Left ventricle myocardium inferior (tissue), 1 donor: ENCODE measurements at regions not wholly inside any gene's neighbourhood (a gene's known extent, or its start where the extent isn't known, plus 50 kb on each side); places are given as distances from the start of the nearest gene placed in this dataset.

Experiments used
- DNase-seq: peaks from one replicate; pipeline ENCODE4 v3.0.0-alpha.2; 2020
- H3K27ac ChIP-seq: fragments of 200-600 bp; replicated peaks from 2 replicates; pipeline ENCODE4 v1.8.0; 2021
- H3K27me3 ChIP-seq: fragments of 200-600 bp; 2 replicates; pipeline ENCODE4 v1.8.0; 2021; ENCODE audit warnings: low read depth
- H3K36me3 ChIP-seq: fragments of 200-600 bp; 2 replicates; pipeline ENCODE4 v1.8.0; 2021
- H3K4me1 ChIP-seq: fragments of 200-600 bp; 2 replicates; pipeline ENCODE4 v1.8.0; 2021
- H3K4me3 ChIP-seq: fragments of 200-600 bp; 2 replicates; pipeline ENCODE4 v1.8.0; 2021; ENCODE audit warnings: mild to moderate bottlenecking, moderate library complexity
- H3K9me3 ChIP-seq: fragments of 200-600 bp; replicated peaks from 2 replicates; pipeline ENCODE4 v1.8.0; 2021
- intact Hi-C: fragments of 100-400 bp; cut with micrococcal nuclease; formaldehyde crosslinking; loops from one replicate; pipeline ENCODE4 v1.11.0; 2022
- TF ChIP-seq, protein P1 (sequence below): fragments of 200-600 bp; IDR thresholded peaks from 2 replicates; pipeline ENCODE4 v1.8.0; 2021; ENCODE audit warnings: antibody characterized with exemption, mild to moderate bottlenecking, borderline replicate concordance
- donor health status: DM: no; HTN: yes; CAD: no; lungs with severe emphysema.

DNA sequence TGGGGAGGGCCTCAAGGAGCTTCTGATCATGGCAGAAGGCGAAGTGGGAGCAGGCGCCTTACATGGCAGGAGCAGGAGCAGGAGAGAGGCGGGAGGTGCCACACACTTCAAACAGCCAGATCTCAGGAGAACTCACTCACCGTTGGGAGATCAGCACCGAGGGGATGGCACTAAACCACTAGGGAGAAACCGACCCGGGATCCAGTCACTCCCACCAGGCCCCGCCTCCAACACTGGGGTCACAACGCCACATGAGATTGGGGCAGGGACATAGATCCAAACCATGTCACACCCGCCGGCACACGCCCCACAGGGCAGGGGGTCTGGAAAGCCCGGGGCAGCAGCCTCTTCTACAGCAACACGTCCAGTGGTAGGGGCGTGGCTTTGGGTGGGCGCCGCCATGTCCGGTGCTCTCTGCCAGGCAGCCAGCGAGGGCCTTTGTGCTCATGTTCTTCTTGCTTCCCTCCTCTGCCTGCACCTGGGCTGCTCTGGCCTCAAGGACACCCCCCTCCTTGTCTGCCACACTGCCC is 233.8 kb upstream of the SHH start:
- no peak for DNase-seq
- intact Hi-C loops, result no loop called here
- Histone ChIP-seq H3K4me3 (no peak overlapping the region), H3K36me3 (no peaks in the 10 kb centered on the region), H3K9me3 (peaks cover 14% of the 10 kb centered on the region), H3K27ac (no peak overlapping the region), H3K4me1 (no peaks in the 10 kb centered on the region), H3K27me3 (peaks cover 29% of the 10 kb centered on the region)
- TF ChIP-seq, protein P1, sequence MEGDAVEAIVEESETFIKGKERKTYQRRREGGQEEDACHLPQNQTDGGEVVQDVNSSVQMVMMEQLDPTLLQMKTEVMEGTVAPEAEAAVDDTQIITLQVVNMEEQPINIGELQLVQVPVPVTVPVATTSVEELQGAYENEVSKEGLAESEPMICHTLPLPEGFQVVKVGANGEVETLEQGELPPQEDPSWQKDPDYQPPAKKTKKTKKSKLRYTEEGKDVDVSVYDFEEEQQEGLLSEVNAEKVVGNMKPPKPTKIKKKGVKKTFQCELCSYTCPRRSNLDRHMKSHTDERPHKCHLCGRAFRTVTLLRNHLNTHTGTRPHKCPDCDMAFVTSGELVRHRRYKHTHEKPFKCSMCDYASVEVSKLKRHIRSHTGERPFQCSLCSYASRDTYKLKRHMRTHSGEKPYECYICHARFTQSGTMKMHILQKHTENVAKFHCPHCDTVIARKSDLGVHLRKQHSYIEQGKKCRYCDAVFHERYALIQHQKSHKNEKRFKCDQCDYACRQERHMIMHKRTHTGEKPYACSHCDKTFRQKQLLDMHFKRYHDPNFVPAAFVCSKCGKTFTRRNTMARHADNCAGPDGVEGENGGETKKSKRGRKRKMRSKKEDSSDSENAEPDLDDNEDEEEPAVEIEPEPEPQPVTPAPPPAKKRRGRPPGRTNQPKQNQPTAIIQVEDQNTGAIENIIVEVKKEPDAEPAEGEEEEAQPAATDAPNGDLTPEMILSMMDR, result no peak

DNA sequence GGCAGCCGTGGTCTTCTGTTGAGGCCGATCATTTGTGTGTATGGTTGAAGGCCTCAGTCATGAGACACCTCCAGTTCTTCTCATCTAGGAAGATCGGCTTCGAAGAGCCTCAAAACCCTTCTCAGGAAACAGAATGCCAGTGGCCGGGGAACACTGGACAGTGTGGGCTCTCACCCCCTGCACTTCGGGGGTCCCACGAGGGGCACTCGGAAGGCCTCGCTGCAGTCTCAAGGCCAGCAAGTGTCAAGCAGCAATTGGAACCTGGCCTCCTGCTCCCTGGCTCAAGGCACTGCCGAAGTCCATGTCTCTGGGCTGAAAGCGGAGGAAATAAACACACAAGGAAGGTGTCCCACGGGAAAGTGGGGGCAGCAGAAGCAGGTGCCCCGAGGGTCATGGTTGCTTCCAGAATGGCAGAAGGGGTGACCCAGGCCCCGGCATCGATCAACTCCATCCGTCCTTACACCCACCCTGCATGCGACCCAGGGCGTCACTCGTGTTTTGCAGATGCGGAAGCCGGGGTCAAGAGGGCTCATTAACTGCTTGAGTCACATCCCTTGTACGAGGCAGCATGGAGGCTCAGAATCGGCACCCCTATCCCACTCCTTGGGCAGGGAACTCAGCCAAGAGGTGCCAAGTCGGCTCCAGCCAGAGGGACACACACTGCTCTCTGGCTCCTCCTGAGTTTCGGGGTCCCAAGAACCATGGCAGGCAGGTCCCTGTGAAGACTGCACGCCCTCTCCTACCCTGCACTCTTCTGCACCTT is 231.3 kb upstream of the SHH start:
- Histone ChIP-seq H3K27ac (no peak overlapping the region), H3K9me3 (peaks cover 14% of the 10 kb centered on the region), H3K27me3 (peaks cover 53% of the 10 kb centered on the region), H3K4me3 (no peak overlapping the region), H3K36me3 (no peaks in the 10 kb centered on the region), H3K4me1 (no peaks in the 10 kb centered on the region)
- no peak for DNase-seq
- intact Hi-C loops, result no loop called here
- TF ChIP-seq, protein P1, result no peak

DNA sequence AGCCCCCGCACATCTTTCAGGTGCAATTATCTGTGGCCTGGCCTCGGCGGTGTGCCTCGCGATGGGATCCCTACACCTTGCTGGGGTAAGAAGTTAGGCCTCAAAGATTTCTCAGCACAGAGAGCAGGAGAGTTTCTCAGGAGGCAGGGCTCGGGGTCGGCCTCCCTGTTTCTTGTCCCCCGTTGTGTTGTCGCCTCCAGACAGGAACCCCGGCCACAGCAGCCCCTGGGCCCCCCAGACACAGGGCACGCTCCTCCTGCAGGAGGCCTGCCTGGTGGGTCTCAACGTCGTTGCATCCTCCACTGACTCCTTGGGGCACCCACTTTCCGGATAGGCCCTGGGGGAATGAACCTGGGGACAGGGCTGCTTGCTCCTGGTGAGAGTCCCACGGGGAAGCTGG is 229.1 kb upstream of the SHH start:
- intact Hi-C loops, result no loop called here
- H3K27ac ChIP-seq, result no peak overlapping the region
- no peak for DNase-seq
- TF ChIP-seq, protein P1, result no peak
- no peaks in the 10 kb centered on the region for H3K4me1 ChIP-seq
- peaks cover 75% of the 10 kb centered on the region for H3K27me3 ChIP-seq
- no peaks in the 10 kb centered on the region for H3K36me3 ChIP-seq
- H3K9me3 ChIP-seq, result no peaks in the 10 kb centered on the region
- H3K4me3 ChIP-seq, result no peak overlapping the region

DNA sequence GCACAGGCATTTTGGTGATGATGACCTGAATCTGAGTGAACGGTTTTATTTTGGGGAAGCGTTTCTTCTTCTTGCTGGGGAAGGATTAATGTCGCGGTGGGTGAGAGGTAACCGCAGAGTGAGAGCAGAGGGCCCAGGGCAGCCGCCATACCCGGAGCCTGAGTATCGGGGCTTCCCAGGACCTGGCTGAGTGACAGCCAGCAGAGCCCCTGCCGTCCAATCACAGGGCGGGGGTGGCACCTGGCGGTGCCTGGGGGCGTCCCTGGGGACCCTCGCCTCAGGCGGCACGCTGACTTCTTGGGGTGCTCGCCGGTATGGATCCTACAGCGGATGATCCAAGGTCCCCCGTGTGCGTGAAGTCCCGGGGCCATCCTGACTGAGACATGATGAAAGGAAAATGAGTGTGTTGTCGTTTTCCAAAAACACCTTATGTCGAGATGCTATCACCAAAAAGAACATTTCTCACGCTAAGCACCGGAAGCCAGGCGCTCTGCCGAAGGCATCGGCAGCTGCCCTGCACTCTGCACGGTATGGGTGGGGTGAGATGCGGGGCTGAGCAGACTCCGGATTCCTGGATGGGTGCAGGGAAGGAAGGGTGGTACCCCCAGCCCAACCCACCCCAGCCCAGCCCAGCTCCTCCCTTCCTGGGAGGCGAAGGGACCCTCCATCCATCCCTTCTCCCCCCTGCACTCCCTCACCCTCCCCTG is 227.9 kb upstream of the SHH start:
- TF ChIP-seq, protein P1, result no peak
- Histone ChIP-seq H3K36me3 (no peaks in the 10 kb centered on the region), H3K27ac (no peak overlapping the region), H3K27me3 (peaks cover 77% of the 10 kb centered on the region), H3K4me3 (no peak overlapping the region), H3K9me3 (no peaks in the 10 kb centered on the region), H3K4me1 (no peaks in the 10 kb centered on the region)
- no peak for DNase-seq
- intact Hi-C loops, result no loop called here

DNA sequence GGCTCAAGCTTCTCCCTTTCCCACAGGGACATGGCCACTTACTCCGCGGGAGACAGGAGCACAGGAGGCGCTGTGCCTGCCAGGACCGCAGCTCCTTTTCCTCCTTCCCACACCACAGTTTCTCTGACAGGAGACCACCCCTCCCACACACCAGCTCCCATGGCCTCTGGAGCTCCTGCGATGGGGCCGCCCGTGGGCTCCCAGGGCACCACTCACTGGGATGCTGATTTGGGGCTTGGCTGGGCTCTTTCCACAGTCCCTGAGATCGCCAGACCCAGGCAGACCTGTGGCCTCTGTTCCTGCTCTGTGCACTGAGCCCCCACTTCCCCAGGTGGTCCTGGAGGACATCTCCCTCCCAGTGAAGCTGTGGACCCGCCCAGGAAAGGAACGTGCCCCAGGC is 226.9 kb upstream of the SHH start:
- intact Hi-C loops, result no loop called here
- Histone ChIP-seq H3K36me3 (no peaks in the 10 kb centered on the region), H3K4me3 (no peak overlapping the region), H3K27me3 (peaks cover 81% of the 10 kb centered on the region), H3K27ac (no peak overlapping the region), H3K4me1 (no peaks in the 10 kb centered on the region), H3K9me3 (peaks cover under 1% of the 10 kb centered on the region)
- TF ChIP-seq, protein P1, result no peak
- DNase-seq, result no peak
